CD4-positive, alpha-beta T cell treated with Interferon alpha-2 for 1 hour (primary cell): ENCODE measurements at regions not wholly inside any gene's neighbourhood (a gene's known extent, or its start where the extent isn't known, plus 50 kb on each side); places are given as distances from the start of the nearest gene placed in this dataset.
"Not testable (repeated sequence)": the region's sequence is repeated elsewhere in the genome, so short reads cannot be mapped to it uniquely, and the experiment has no call there.

Experiments used
- DNase-seq, 2 donors: peaks; one replicate each; pipeline ENCODE4 v3.0.0-alpha.2; 2020 to 2022

DNA sequence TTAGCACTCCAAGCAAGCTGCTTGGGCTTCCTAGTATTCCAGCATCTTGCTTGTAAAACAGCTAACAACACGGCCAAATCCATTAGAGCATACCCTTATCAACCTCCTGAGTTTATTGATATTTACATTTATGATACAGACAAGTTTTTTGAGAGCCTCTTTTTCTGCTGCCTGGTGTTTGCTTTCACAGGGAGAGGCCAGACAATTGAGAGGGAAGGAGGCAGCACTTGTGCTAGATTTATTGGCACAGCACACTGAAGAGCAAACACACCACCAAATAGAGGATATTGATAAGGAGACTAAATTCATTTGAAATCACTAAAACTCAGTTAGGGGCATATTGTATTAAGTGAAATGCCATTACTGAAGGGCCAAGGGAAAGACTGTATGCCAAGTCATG is 1142.3 kb upstream of the FANCL start:
- DNase-seq = no peak

DNA sequence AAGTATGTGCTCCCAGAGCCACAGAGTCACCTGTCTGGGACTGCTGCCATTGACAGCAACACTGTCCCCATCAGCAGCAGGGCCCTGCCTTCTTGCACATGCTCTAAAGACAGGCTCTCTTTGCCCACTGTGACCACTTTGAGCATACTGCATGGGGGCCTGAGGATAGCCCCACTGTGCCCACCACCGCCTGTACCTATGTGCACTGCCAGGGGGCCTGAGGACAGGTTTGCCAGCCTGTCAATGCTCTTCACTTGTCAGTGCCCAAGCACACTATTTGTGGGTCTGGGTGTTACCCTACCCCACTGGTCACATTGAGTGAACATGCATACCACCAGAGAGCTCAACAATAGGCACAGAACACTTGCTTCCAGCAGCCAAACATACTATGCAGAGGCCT is 1137.0 kb upstream of the FANCL start:
- DNase-seq = no peak

DNA sequence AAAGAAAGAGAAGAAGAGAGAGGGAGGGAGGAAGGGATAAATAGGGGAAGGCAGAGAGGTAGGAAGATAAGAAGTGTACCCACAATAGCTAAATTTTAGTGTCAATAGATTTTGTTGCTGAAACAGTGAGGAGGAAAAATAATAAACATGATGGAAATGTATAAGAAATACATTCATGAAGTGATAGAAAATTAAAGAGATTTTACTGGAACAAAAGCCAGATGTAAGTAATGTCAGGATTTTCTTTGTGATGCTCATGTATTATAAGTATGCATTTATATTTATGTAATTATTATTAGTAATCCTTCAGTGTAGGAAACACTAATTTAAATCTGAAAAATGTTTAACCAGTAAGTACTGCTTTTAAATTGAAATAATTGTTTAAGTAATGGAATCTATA is 1125.2 kb upstream of the FANCL start:
- no peak for DNase-seq

DNA sequence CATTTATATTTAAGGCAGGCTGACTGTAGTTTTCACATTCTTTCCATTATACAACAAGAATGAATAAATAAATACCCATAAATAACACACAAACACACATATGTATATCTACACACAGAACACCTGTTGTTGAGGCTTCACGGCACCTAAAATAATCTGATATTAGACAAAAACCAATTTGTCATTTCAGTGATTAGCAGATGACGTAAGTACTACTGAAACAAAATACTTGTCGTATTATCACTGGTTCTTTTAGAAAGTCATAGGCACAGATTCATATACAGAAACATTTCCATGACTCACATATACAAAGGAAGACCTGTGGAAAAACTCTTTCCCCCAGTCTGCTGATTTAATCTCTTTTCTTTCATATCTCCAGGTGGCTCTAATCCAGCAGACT is 1113.4 kb upstream of the FANCL start:
- DNase-seq = no peak

DNA sequence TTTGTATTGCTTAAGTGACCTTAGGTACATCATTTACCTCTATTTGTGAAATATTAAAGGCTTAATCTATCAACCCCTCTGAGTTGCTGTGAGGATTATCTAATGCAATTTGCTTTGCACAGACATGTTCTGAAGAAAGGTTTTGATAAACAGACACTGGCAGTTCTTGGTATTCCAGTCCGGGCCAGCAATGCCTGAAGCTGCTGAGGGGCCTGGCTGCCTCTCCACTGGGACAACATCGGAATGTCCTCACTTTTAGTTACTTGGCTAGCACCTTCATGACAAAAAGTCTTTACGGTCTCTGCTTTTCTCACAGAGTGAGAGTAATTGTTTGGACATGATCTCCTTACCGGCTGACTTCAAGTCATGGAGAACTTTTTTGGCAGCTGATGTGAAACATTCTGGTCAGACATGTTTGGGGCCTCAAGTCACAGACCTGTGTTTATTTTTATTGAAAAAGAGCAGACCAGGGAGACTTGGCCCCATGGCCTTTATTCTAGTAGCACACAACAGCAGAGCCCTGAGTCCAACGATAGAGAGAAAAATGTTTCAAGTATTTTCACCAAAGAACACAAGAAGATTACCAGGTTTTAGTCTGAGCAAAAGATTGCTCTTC is 1112.3 kb upstream of the FANCL start:
- DNase-seq = no peak

DNA sequence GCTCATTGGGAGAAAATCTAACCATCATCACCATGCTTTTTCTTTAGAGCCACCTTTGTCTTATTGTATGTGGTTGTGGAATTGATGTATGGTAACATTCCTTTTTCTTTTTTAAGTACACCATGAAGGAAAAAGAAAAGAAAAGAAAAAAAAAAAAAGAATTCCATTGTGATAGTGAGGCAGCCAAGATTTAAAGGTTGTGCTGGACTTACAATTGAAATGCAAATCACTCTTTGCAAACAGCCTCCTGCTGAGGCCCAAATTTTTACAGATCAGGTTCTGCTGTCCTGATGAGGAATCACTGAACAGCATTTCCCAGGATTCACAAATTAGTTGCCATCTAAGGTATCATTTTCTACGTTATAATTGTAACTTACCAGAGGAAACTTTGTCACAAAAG is 1101.0 kb upstream of the FANCL start:
- no peak for DNase-seq

DNA sequence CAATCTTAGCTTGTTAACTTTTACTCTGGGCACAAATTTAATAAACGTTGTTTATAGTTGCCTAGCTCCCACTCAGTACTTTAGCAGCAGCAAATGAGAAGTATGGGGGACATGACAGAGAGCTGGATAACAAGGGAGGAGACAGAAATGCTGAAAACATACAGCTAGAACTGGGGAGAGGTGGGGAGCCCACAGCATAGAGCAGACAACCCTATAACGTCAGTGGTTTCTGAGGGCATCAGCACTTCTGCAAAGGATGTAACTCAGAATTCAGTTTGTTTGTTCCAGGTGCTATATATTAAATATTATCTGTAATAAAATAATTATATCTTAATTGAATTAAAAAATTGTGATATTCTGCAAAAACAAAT is 1098.7 kb upstream of the FANCL start:
- DNase-seq = no peak

DNA sequence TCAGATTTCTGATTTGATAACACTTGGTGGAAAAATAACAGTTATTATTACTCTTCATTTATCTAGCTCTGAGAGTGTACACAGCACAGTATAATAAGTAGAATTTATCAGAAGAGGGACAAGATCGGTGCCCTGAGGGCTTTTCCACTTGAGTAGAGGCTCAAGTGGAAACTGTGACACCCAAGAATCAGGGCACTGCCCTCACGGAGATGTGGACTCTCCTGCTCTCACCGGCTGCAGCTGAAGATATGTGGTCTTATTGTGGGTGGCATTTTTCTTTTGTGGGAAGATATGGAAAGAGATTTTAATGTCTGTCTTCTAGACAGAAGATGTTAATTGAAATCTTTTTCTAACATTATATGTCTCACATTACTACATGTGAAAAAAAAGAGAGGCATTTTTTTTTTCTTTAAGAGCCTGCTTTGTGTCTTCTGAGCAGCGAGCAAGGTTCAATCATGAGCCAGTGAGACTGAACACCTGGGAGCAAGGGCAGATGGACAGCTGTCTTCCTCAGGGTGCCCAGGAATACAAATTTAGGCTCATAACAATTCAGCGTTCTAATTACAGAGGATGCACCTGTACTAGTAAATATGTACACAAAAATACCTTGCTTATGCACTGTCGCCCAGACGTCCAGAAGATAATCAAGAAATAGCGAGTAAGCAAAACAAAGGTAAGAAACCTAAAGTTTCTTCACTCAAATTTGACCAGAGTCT is 1098.2 kb upstream of the FANCL start:
- DNase-seq = no peak

DNA sequence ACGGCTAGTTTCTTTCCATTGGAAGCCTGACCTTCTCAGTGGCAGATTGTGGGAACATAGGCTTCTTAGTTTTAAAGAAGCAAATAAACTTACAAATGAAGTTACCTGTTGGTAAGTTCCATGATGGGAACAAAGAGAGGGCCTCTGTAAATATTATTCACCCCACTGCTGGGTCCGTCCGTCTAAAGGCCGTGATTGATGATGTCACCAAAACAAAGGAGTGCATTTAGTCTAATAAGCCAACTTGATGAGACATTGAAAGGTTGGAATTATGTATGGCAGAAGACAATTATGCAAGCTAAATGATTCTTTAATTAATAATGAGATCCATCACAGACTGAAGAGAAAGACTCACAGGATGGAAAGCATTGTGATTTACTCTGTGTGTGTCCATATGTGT is 1091.9 kb upstream of the FANCL start:
- DNase-seq = no peak

DNA sequence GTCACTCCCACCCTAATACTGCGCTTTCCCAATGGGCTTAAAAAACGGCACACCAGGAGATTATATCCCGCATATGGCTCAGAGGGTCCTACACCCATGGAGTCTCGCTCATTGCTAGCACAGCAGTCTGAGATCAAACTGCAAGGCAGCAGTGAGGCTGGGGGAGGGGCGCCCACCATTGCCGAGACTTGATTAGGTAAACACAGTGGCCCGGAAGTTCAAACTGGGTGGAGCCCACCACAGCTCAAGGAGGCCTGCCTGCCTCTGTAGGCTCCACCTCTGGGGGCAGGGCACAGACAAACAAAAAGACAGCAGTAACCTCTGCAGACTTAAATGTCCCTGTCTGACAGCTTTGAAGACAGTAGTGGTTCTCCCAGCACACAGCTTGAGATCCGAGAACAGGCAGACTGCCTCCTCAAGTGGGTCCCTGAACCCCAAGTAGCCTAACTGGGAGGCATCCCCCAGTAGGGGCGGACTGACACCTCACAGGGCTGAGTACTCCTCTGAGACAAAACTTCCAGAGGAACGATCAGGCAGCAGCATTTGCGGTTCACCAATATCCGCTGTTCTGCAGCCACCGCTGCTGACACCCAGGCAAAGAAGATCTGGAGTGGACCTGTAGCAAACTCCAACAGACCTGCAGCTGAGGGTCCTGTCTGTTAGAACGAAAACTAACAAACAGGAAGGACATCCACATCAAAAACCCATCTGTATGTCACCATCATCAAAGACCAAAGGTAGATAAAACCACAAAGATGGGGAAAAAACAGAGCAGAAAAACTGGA is 1085.6 kb upstream of the FANCL start:
- not testable (repeated sequence) for DNase-seq

DNA sequence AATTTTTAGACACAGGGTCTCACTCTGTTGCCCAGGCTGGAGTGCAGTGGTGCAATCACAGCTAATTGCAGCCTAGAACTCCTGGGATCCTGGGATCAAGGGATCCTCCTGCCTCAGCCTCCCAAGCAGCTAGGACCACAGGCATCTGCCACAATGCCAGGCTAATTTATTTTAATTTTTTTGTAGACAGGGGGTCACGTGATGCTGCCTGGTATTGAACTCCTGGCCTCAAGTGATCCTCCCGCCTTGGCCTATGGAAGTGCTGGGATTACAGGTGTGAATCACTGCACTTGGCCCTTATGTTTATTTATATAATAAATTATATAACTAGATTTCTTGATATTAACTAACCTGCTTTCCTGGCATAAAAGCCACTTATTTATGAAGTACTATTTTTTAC is 1081.7 kb upstream of the FANCL start:
- DNase-seq = no peak

DNA sequence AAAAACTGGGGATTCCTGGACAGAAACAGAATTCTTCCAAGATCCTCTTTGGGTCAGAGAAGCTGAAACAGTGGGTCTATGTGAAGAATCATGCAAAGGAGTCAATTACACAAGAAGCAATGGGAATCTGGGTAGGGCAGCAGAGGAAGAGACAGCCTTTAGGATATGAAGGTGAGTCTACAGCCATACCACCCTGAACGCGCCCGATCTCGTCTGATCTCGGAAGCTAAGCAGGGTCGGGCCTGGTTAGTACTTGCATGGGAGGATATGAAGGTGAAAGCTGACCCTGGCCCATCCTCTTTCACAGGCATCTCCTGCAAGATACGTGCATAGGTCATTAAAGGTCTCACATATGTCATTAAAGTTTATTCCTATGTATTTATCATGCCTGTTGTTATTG is 1080.9 kb upstream of the FANCL start:
- DNase-seq = no peak

DNA sequence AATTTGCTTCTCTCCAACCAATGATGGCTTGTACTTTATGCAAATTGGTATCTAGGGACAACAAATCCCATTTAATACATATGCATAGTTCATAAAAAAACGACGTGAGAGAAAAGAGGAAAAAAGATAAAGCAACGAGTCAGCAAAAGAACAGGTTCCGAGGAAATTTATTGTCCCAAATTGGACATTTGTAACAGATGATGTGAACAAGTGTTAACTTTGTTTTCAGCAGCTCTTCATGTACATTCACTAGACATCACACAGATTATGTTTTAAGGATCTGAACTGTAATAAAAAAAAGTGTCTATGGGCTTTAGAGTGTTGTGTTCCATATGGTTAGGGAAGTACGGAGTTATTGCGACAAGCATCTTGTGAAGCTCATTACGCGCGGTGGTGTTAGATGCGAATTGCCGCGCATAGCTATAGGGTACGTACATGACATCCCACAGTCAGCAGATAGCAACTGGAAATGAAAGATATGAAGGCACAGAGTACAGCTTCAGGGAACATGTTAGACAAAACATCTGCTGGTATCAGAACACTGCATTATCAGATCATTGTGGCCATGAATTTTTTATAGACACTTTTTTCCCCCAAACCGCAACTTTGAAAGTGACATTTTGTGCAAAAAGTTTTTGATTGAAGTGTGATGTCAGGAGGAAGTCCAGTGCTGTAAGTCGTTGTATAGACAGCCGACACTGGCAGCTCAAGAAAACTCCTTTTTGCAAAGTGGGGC is 1073.1 kb upstream of the FANCL start:
- DNase-seq = no peak

DNA sequence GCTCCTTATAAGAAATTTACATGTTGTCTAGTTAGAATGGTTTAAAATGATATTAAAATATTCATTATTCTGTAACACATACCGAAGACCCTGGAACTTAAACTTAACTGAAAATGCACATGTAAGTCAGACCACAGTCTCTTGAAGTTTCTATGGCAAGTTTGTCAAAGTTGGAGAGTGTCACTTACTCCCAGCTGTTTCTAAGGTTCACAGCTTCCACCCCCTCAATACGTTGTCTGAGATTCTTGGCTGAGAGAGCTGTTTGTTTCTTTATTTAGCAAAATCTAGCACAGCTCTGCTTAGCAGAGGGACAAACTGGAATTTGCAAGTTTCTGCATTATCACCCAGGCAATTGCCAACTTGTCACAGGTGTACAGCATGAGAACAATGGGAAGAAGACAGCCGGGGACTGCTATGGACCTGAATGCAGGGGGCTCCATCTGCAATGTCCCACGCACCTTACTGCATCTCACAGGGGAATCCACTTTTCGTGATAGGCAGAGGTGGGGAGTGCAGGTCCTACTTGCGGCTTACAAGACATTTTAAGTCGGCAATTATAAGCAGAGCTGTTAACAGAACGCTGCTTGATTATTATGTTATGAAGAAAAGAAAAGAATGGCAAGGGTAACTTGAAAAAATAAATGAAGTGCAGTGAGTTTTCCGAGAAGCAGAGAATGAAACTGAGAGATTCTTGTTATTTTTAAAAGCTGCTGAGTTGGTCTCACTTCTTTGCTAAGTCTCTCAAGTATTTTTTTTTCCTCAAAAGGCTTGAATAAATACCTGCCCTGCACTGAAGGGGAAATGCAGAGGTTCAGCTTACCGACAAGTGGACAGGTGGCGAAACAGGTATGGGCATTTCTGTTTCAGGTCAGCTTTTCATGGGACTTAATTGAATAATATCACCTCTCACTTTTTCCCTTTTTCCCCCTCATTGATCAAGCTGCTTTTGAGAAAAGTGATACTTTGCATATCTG is 1072.1 kb upstream of the FANCL start:
- DNase-seq = no peak

DNA sequence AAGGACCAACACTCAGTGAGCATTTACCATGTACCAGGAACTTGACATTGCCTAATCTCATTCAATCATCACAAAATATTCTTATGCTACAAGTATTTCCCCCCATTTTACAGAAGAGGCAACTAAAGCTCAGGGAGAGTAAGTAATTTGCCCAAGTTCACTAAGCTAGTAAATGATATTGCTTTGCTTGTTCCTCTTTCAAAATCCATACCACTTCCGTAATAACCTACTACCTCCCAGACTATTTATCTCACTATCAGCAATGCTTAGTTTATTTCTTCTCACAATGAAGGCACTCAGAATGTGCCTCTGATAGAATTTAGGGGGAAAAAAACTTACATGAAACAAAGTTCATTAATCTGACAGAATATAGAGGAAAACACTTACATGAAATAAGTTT is 1070.9 kb upstream of the FANCL start:
- DNase-seq = no peak

DNA sequence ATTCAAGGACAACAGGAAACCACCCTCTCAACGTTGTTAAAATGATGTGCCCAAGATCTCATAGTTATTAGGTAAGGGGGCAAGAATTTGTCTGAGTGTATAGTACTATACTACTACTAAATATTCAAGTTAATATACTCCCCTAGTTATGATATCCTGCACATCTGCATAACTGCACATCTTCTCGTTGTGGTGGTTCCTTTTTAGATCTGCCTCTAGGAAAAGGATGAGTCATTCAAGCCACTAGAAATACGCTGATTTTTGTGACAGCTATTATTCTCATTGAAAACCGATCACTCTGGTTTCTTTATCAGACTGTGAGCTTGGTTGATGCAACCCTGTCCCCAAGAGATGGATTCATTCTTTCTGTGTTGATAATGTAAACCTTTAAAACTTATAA is 1067.0 kb upstream of the FANCL start:
- DNase-seq = no peak

DNA sequence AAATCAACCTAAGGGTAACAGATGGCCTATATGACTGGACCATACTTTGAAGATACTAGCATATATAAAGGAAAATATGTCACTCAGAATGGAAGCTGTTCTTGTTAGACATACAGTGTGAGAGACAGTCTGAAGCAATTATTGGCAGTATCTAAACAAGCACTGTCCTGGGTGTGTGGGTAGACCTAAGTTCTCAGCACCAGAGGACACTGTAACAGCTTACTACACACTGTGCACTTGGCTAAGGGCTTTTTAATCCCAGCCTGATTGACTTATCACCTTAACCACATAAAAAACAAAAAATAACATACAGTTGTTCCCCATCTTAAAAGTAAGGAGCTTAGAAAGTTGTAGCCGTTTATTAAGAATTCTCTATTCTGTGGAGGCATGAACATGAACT is 1066.1 kb upstream of the FANCL start:
- DNase-seq = no peak

DNA sequence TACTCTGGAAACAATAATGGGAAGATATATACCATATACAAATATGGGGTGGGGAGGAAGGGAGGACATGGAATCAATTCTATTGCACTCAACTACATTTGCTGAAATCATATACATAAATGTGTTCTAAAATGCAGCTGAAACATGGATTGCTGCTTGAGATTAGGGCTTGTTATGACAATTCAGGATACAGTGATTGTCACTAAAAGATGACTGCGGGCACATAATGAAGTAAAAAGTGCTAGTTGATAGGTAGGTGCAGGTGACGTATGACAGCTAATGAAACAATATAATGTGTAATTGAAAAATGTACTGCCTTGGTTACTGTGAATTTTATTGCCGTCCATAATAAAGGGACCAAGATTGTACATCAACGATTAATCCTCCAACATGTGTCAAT is 1062.1 kb upstream of the FANCL start:
- DNase-seq = no peak

DNA sequence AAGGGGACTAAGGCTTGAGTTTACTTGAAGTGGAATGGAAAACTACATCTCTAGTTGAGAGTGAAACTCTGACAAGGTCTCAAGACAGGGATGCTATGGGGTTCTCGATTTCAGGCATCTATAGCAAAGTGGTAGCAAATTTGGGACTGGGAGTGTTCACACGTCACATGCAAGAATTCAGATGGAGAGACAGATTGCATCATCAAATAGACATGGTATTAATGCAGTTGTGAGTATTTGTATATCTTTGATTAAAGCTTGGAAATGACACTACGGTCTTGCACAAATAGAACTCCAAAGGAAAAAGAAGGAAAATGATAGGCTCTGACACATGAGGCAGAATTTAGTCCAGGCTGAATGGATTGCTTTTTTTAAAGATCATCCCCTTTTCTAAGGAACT is 1061.6 kb upstream of the FANCL start:
- no peak for DNase-seq

DNA sequence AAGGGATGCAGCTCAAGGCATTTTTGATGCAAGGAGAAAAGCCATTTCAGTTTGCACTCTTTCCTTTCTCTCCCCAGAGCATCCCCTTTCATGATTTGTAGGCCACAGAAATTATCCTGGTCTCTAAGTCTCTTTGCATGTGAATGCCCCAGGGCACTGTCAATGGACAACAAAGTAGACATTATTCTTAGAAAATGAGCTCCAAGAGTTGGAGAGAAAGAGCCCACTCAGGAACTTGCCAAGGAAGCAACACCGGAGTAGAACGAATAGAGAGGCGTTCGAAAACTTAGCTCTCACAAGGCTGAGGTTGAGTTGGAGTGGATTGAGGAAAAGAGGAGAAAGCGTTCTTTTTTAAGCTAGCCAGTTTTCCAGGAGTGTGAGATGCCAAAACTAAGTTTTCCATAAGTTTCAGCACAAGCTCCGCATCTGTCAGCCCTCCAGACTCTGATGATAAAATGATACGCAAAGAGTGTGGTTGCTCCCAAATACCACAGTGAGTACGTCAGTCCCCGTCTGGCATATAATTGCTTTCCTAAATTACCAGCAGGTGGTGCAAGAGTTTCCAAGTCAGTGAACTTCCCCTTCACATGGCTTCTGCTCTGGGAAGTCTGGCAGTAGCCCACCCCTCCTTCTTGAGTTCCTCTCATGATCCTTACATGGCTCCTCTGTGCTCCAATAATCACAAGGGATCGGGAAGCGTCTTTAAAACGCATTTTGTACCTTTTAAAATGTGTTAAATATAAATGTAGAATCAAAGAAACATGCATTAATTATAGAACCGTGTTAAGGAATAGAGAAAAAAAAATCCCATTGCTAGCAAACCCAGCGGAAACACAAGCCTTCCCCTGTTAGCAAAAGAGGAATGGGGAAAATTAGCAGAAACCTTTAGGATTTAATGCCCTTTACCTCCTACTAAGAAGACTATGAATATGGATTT is 1060.6 kb upstream of the FANCL start:
- peak; percentile 38 to 48 for DNase-seq

DNA sequence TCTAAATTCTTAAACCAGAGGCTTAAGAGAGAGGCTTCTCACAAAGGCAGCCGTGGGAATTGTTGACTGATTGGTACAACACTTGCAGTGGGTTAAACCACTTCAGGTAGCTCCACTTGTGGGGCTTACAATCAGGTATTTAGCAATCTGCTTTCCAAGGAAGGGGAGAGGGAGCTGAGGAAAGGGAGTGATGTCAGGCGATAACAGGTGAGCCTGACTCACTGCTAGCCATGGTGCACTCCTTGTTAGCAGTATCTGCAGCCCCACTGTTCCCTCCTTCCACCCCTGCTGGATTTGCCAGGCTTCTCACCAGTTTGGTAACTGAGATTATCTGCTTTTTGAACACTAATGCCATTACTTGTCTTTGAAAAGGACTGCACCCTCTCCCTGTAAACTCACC is 1056.7 kb upstream of the FANCL start:
- no peak for DNase-seq
